Loucy (cell line): ENCODE measurements at regions not wholly inside any gene's neighbourhood (a gene's known extent, or its start where the extent isn't known, plus 50 kb on each side); places are given as distances from the start of the nearest gene placed in this dataset.

ENCODE experiments used
- EZH2phosphoT487 ChIP-seq: fragments of 200-600 bp; IDR thresholded peaks from 2 replicates; pipeline ENCODE4 v1.6.1; 2018; ENCODE audit warnings: antibody characterized with exemption, mild to moderate bottlenecking, moderate library complexity, borderline replicate concordance
- TF ChIP-seq, protein P1 (sequence below): fragments of 200-600 bp; sonication (generic); conservative IDR thresholded peaks from 2 replicates; pipeline ENCODE4 v1.5.1; 2014; ENCODE audit warnings: mild to moderate bottlenecking, antibody characterized with exemption, low read length

DNA sequence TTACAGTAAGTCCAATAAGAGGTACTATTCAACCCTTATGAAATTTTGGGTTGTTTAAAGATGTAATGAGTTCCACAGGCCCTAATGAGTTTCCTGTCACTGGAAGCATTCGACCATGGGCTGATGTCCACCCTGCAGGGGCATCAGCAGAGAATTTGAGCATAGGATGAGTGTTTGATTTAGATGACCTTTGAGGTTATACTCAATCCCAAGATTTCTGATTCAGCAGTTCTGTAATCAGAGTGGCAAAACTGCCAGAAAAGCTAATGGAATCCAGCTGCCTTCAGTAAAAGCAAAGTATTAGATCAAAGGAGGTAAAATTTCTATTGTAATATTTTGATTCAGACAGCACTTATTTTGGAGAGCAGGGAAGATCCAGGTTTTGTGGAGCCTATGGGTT lies 68.3 kb downstream of the COX7C start:
- TF ChIP-seq, protein P1, sequence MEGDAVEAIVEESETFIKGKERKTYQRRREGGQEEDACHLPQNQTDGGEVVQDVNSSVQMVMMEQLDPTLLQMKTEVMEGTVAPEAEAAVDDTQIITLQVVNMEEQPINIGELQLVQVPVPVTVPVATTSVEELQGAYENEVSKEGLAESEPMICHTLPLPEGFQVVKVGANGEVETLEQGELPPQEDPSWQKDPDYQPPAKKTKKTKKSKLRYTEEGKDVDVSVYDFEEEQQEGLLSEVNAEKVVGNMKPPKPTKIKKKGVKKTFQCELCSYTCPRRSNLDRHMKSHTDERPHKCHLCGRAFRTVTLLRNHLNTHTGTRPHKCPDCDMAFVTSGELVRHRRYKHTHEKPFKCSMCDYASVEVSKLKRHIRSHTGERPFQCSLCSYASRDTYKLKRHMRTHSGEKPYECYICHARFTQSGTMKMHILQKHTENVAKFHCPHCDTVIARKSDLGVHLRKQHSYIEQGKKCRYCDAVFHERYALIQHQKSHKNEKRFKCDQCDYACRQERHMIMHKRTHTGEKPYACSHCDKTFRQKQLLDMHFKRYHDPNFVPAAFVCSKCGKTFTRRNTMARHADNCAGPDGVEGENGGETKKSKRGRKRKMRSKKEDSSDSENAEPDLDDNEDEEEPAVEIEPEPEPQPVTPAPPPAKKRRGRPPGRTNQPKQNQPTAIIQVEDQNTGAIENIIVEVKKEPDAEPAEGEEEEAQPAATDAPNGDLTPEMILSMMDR, result no peak
- no peak for TF ChIP-seq EZH2phosphoT487
